Inflammatory macrophage treated with lipopolysaccharide for 4 hours (primary cell): ENCODE measurements at regions not wholly inside any gene's neighbourhood (a gene's known extent, or its start where the extent isn't known, plus 50 kb on each side); places are given as distances from the start of the nearest gene placed in this dataset.
"Not testable (repeated sequence)": the region's sequence is repeated elsewhere in the genome, so short reads cannot be mapped to it uniquely, and the experiment has no call there.

ENCODE experiments used
- DNase-seq: peaks from one replicate; pipeline ENCODE4 v3.0.0-alpha.2; 2020

DNA sequence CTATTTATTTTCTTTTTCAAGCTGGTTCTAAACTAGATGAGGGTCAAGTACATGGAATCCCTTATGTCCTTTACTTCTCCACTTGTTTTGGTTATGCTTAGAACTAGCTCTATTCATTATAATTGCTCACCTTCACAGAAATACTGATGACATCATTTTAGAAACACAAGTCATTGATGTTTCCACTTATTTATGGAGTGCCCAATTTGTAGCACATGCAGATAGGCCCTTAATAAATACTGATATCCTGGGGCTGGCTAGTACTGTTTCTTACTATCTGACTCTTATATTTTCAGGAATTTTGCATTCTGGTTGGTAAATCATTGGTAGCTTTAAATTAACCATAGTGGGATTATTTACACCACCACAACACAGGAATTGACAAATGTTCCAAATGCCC, 112.2 kb downstream of the NAA11 start:
- DNase-seq, result no peak

GRCh38 chr4:79213010-79213409, 112.9 kb downstream of the NAA11 start:
- no peak for DNase-seq

DNA sequence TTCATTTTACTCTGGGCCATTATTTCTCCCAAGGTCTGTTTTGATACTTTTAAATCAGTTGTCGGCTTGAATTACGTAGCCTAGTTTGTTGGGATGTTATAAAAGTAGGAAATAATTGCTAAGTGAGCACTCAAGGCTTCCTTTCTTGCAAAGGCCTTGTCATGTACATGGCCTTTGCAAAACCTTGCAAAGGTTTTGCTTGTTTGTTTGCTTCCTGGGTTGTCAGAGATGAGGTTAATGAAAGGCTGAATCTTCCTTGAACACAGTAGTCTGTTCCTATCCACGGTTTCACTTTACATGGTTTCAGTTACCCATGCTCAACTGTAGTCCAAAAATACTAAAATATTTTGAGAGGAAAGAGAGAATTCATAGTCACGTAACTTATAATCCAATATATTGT, 113.5 kb downstream of the NAA11 start:
- no peak for DNase-seq

GRCh38 chr4:79211490-79211889, 114.4 kb downstream of the NAA11 start:
- DNase-seq, result no peak

DNA sequence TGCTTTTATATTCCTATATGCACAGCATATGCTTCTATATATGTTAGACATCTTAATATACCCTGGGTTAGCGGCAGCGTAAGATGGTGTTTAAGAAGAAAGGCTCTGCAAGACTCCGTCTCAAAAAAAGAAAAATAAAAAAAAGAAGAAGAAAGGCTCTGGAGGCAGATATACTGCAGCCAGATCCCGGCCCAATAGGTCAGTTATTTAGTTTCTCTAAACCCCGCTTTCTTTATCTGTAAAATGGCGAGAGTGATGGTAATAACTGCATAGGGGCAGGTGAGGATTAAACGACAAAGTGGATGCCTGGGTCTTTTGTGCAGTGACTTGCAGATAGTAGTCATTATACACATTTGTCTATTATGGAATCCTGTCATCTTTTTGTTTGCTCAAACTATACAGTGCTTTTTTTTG, 115.2 kb downstream of the NAA11 start:
- no peak for DNase-seq

GRCh38 chr4:79209822-79210635, 115.8 kb downstream of the NAA11 start:
- DNase-seq, result peak; percentile 7

DNA sequence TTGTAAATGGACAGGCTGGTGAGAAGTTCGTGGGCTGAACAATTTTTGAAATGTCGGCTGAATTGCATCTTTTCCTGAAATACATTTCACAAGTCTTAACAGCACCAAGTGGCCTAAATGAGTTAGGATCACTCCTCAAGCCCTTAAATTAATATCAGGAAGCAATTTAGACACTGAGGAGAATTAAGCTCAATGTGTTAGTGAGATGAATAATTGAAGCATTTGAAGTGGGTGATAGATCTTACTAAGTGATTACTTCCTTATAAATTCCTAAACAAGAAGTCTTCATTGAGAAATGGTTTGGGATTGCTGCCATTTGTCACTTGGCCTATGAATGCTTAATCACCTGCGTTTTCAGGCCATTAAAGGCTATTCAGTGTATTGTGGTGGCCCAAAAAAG, 116.8 kb downstream of the NAA11 start:
- DNase-seq, result peak; percentile 3

GRCh38 chr4:79207281-79207680, 118.6 kb downstream of the NAA11 start:
- DNase-seq, result no peak

- DNase-seq, result no peak
Measured at GRCh38 chr4:79206660-79207059, 119.2 kb downstream of the NAA11 start.

DNA sequence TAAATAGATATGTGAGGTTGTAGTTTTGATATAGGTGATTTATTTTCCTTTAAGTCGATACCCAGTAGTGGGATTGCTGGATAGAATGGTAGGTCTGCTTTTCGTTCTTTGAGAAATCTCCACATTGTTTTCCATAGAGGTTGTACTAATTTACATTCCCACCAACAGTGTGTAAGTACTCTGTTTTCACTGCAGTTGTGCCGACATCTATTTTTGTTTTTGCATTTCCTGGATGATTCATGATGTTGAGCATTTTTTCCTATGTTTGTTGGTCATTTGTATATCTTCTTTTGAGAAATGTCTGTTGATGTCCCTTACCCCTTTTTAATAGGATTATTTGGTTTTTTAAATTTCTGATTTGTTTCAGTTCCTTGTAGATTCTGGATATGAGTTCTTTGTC, 120.7 kb downstream of the NAA11 start:
- DNase-seq, result no peak

- DNase-seq, result no peak
Measured at GRCh38 chr4:79201971-79202370, 123.9 kb downstream of the NAA11 start.

GRCh38 chr4:79199743-79200142, 126.1 kb downstream of the NAA11 start:
- no peak for DNase-seq

DNA sequence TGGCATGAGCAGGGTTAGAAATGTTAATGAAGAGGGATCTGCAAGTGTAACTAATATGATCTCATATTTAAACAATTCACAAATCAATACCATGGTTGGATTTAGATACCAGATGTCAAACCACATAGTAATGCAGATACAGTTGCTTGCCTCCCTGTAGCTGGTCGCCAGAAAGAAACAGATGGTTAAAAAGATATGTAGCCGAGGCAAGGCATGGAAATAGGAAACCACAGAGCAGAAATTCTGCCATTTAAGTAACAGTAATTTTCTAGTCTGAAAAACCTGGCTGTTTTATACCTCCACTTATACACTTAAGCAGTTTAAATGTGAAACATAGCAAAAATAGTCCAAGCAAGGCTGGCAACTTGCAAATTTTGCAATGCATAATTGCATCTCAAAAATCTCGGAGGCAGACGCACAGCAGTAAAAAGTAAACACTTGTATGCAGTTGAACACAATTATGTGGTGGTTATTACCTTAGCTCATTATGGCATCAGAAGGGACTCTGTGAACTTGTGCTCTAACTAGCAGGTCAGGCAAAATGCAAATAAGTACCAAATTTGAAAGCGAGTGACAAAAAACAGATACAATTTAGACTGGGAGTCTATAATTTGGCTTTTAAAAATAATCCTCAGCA, 126.8 kb downstream of the NAA11 start:
- no peak for DNase-seq

- DNase-seq, result no peak
Measured at GRCh38 chr4:79197275-79198009, 128.4 kb downstream of the NAA11 start.

GRCh38 chr4:79191292-79191691, 134.6 kb downstream of the NAA11 start:
- not testable (repeated sequence) for DNase-seq

DNA sequence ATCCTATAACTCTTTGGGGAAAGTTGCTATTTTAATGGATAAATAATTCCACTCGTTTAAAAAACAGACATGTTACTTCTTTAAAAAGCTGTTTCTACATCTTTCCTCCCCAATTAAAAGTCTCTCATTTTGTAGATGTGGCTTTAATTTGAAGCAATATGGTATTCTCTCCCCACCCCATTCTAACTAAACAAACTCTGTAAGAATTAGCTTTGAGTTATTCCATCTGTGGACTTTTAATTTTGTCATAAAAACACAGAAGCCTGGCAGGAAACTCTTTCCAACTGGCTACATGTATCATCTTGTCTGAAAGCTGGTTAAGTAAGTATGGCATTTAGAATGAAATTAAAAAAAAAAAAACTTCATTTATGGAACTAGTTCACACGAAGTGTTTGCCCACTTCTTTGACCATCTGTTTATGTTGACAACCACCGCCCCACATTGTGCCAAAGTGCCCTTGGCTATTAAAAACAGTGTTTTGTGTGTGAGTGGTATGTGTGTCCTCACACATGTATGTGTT, 140.3 kb downstream of the NAA11 start:
- DNase-seq, result no peak

DNA sequence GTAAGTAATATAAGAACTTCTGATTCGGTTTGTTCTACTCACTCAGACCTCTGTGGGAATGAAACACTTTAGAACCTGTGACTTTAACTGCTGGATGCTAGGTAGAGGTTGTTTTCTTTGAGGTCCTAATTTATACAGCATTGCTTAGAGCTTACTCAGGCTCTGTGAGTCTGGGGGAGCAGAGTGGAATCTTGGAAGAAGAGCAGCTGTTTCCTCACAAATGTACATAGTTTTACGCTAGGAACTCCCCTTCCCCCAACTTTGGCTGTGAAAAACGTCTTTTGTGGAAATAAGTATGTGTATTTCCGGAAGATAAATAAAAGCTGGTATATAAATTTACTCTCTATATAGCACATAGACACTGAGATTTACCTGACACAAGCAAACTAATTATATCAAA, 141.4 kb downstream of the NAA11 start:
- DNase-seq, result no peak

GRCh38 chr4:79182209-79182608, 143.7 kb downstream of the NAA11 start:
- DNase-seq, result no peak

GRCh38 chr4:79181190-79181589, 144.7 kb downstream of the NAA11 start:
- no peak for DNase-seq

GRCh38 chr4:79178760-79179159, 147.1 kb downstream of the NAA11 start:
- no peak for DNase-seq

- DNase-seq, result no peak
Measured at GRCh38 chr4:79177388-79177787, 148.5 kb downstream of the NAA11 start.

- no peak for DNase-seq
Measured at GRCh38 chr4:79176351-79176750, 149.5 kb downstream of the NAA11 start.

DNA sequence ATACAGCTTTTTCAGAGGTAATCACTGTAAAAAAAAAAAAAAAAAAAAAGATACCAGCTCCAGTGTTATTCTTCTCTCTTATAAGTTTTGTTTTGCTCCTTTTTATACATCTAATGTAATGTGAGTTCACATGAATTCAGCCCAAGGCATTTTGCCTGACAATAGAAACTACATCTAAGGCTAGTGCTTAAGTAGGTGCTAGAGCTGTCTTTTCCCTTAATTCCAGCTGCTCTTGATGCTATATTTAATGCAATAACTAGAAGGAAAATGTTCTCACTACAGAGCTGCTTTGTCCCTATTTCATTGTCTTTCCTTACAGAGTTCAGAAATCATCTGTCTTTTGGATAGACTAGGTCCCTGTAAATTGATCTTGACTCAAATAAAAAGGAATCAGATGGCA, 150.1 kb downstream of the NAA11 start:
- DNase-seq, result no peak
